ENCODE measurements at regions not wholly inside any gene's neighbourhood (a gene's known extent, or its start where the extent isn't known, plus 50 kb on each side); places are given as distances from the start of the nearest gene placed in this dataset.
"Not testable (repeated sequence)": the region's sequence is repeated elsewhere in the genome, so short reads cannot be mapped to it uniquely, and the experiment has no call there.

GRCh38 chr14:38538053-38538452, 282.2 kb upstream of the CLEC14A start:
- TF ChIP-seq CTCF, POLR2A (IDR thresholded peaks at IDR 0.05): not testable (repeated sequence)

Data from body of pancreas (tissue), 4 donors.